ENCODE measurements at regions not wholly inside any gene's neighbourhood (a gene's known extent, or its start where the extent isn't known, plus 50 kb on each side); places are given as distances from the start of the nearest gene placed in this dataset.

DNA sequence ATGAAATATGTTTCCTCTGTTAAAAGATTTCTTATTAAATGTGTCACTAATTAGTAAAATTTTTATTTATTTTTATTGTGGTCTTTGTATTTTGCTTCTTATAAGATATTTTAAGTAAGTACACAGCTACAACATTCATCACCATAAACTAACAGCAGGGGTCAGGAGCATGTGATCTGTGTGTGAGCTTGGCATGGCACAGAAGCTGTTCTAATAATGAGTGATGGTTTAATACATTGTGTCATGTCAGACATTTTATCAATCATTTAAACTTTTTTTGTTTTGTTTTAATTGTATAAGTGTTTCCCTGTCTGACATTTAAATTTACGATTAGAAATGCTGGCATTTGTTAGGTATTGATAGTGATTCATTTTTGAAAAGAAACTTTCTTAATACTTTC lies 585.4 kb downstream of the DSC3 start:
- Histone ChIP-seq H3K9ac (ENCODE audit: extremely low read depth, insufficient read length, low read length) (no peak overlapping the region), H3T11ph (ENCODE audit: low read length) (no peak overlapping the region), H3K9me3 (ENCODE audit: control insufficient read depth, low read depth, low read length) (no peaks in the 10 kb centered on the region), H3K56ac (ENCODE audit: insufficient read length, low read depth, low read length) (no peak overlapping the region), H4K8ac (replicated peaks; ENCODE audit: insufficient read length, low read depth, low read length) (no peak overlapping the region), H2BK12ac (ENCODE audit: insufficient read length, low read depth, low read length) (no peak overlapping the region), H3K23me2 (ENCODE audit: insufficient read length, low read depth, low read length, poor library complexity, severe bottlenecking) (no peaks in the 10 kb centered on the region), H2BK20ac (ENCODE audit: low read depth, low read length, poor library complexity, severe bottlenecking) (no peak overlapping the region), H2BK15ac (ENCODE audit: low read depth, low read length) (no peak overlapping the region), H2AFZ (ENCODE audit: low read length) (no peak overlapping the region), H3K14ac (ENCODE audit: insufficient read depth, low read length) (no peak overlapping the region), H4K20me1 (ENCODE audit: control insufficient read depth, insufficient read depth, insufficient read length) (no peaks in the 10 kb centered on the region), H3K27ac (ENCODE audit: insufficient read length, low read depth, low read length) (no peak overlapping the region), H3K18ac (ENCODE audit: insufficient read length, low read depth, low read length) (no peak overlapping the region), H2AK5ac (ENCODE audit: insufficient read length, low read length) (no peak overlapping the region), H3K79me2 (ENCODE audit: insufficient read depth, low read length) (no peaks in the 10 kb centered on the region), H4K5ac (ENCODE audit: insufficient read length, low read depth, low read length) (no peak overlapping the region), H3K4me1 (ENCODE audit: insufficient read depth, low read length) (no peaks in the 10 kb centered on the region), H2BK120ac (ENCODE audit: low read depth, low read length, poor library complexity, severe bottlenecking) (no peak overlapping the region), H3K4me2 (ENCODE audit: insufficient read depth, insufficient read length, low read length) (no peak overlapping the region), H2BK5ac (ENCODE audit: insufficient read length, low read length) (no peak overlapping the region), H3K4ac (ENCODE audit: low read depth, low read length) (no peak overlapping the region), H3K27me3 (ENCODE audit: insufficient read depth, low read length) (no peaks in the 10 kb centered on the region), H3K79me1 (ENCODE audit: insufficient read depth, low read depth, low read length, poor library complexity, severe bottlenecking) (no peaks in the 10 kb centered on the region), H3K23ac (ENCODE audit: insufficient read length, low read depth, low read length) (no peak overlapping the region), H4K91ac (ENCODE audit: insufficient read length, low read depth, low read length) (no peak overlapping the region)
- no CpG with 5 or more reads among the region's 1 CpG for WGBS (ENCODE audit: extremely low coverage, insufficient read length, low lambda C conversion rate)
- H3K4me3 Mint-ChIP-seq, result no peak overlapping the region
- no peaks in the 10 kb centered on the region for H3K27me3 Mint-ChIP-seq (ENCODE audit: low read depth)
- no peaks in the 10 kb centered on the region for H3K4me1 Mint-ChIP-seq
- TF ChIP-seq, protein P1, sequence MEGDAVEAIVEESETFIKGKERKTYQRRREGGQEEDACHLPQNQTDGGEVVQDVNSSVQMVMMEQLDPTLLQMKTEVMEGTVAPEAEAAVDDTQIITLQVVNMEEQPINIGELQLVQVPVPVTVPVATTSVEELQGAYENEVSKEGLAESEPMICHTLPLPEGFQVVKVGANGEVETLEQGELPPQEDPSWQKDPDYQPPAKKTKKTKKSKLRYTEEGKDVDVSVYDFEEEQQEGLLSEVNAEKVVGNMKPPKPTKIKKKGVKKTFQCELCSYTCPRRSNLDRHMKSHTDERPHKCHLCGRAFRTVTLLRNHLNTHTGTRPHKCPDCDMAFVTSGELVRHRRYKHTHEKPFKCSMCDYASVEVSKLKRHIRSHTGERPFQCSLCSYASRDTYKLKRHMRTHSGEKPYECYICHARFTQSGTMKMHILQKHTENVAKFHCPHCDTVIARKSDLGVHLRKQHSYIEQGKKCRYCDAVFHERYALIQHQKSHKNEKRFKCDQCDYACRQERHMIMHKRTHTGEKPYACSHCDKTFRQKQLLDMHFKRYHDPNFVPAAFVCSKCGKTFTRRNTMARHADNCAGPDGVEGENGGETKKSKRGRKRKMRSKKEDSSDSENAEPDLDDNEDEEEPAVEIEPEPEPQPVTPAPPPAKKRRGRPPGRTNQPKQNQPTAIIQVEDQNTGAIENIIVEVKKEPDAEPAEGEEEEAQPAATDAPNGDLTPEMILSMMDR (conservative IDR thresholded peaks at IDR 0.05), result no peak
- no peaks in the 10 kb centered on the region for H3K36me3 Mint-ChIP-seq (ENCODE audit: insufficient read depth in 1 of 3, low read depth in 3 of 3)
- DNase-seq, result no peak
- H3K27ac Mint-ChIP-seq, result no peak overlapping the region
- no peaks in the 10 kb centered on the region for H3K9me3 Mint-ChIP-seq
